GM12878 (cell line): ENCODE measurements at regions not wholly inside any gene's neighbourhood (a gene's known extent, or its start where the extent isn't known, plus 50 kb on each side); places are given as distances from the start of the nearest gene placed in this dataset.

ENCODE experiments used
- ATAC-seq: fragments of 200-7000 bp; cut with Tn5 transposase; 3 replicates; pipeline ENCODE4 v1.9.1; 2020; ENCODE audit warnings: mild to moderate bottlenecking, moderate library complexity
- BruUV-seq: library from RNA; stranded (reverse); fragments of 400-500 nt; replicated peaks from 2 replicates; lab custom pipeline; 2021; lab: Mats Ljungman, UMichigan
- CTCF ChIA-PET: fragments of 300-600 bp; sonication (Branson Sonifier 250); formaldehyde crosslinking; extraction: SDS; loops from one replicate; lab custom pipeline; 2021; ENCODE audit warnings: inconsistent platforms; lab: Yijun Ruan, JAX
- POLR2A ChIA-PET: fragments of 350-600 bp; formaldehyde crosslinking; extraction: SDS; loops from one replicate; lab custom pipeline; 2021; ENCODE audit warnings: inconsistent platforms; lab: Charles Lee
- RAD21 ChIA-PET: fragments of 300-600 bp; sonication (Branson Sonifier 250); formaldehyde crosslinking; loops from one replicate; lab custom pipeline; 2023; ENCODE audit warnings: antibody characterized with exemption; ENCODE audit not compliant: unreplicated experiment; lab: Charles Lee
- SMC1A ChIA-PET: fragments of 300-600 bp; sonication (Branson Sonifier 250); formaldehyde crosslinking; loops from one replicate; lab custom pipeline; 2023; ENCODE audit not compliant: unreplicated experiment, uncharacterized antibody; lab: Charles Lee
- DNase-seq: peaks from one replicate; pipeline ENCODE4 v3.0.0-alpha.2; 2011; ENCODE audit warnings: low read depth, low spot score
- FAIRE-seq: peaks from 3 replicates; lab custom pipeline; 2011; peaks lifted over from hg19 to GRCh38; lab: Jason Lieb, UNC
- H2AFZ ChIP-seq: 2 replicates; pipeline ENCODE4 v1.6.0; 2011; ENCODE audit warnings: low read depth, low read length, control low read depth; ENCODE audit not compliant: control insufficient read depth
- H3K27ac ChIP-seq: 2 replicates; pipeline ENCODE4 v1.5.1; 2011; ENCODE audit warnings: control low read depth; ENCODE audit not compliant: control insufficient read depth, insufficient read depth
- H3K27me3 ChIP-seq, 2 experiments: replicated peaks in 1 of 2; 2 replicates each; pipeline versions ENCODE4 v1.6.0 to v1.6.1; 2011; ENCODE audit warnings: low read length in 1 of 2; ENCODE audit not compliant: control insufficient read depth in 2 of 2, insufficient read depth in 2 of 2
- H3K36me3 ChIP-seq, 2 experiments: 2 replicates each; pipeline ENCODE4 v1.5.1; 2011; ENCODE audit warnings: low read length in 1 of 2; ENCODE audit not compliant: control insufficient read depth in 2 of 2, insufficient read depth in 2 of 2
- H3K4me1 ChIP-seq: 2 replicates; pipeline ENCODE4 v1.6.1; 2011; ENCODE audit warnings: mild to moderate bottlenecking, low read length, moderate library complexity, mixed read lengths; ENCODE audit not compliant: control insufficient read depth, insufficient read depth
- H3K4me2 ChIP-seq: 2 replicates; pipeline ENCODE4 v1.6.0; 2011; ENCODE audit warnings: control low read depth; ENCODE audit not compliant: control insufficient read depth, insufficient read depth
- H3K4me3 ChIP-seq: fragments of 200-600 bp; sonication (generic); 2 replicates; pipeline ENCODE4 v1.5.1; 2016
- H3K79me2 ChIP-seq: 2 replicates; pipeline ENCODE4 v1.6.0; 2011; ENCODE audit warnings: low read length; ENCODE audit not compliant: control insufficient read depth, insufficient read depth
- H3K9ac ChIP-seq: 2 replicates; pipeline ENCODE4 v1.8.0; 2011; ENCODE audit warnings: low read length, control low read depth, mixed read lengths; ENCODE audit not compliant: control insufficient read depth, insufficient read depth
- H3K9me3 ChIP-seq: replicated peaks from 3 replicates; pipeline ENCODE4 v1.5.1; 2011; ENCODE audit warnings: mild to moderate bottlenecking, low read length; ENCODE audit not compliant: control insufficient read depth, insufficient read depth
- H4K20me1 ChIP-seq: 2 replicates; pipeline ENCODE4 v1.6.0; 2011; ENCODE audit not compliant: control insufficient read depth, insufficient read depth
- BRCA1 ChIP-seq: IDR thresholded peaks from 2 replicates; pipeline ENCODE4 v1.6.1; 2011; ENCODE audit warnings: low read depth, low read length, improper control_type of control experiment
- CHD4 ChIP-seq: fragments of 200-600 bp; sonication (generic); IDR thresholded peaks from 2 replicates; pipeline ENCODE4 v1.6.1; 2016; ENCODE audit warnings: mild to moderate bottlenecking
- E2F8 ChIP-seq: fragments of 450-650 bp; IDR thresholded peaks from 2 replicates; pipeline ENCODE4 v1.6.1; 2018; ENCODE audit warnings: mild to moderate bottlenecking, low read depth, moderate library complexity; ENCODE audit not compliant: partially characterized antibody
- HDAC2 ChIP-seq: fragments of 200-600 bp; sonication (generic); IDR thresholded peaks from 2 replicates; pipeline ENCODE4 v1.6.1; 2017
- HDGF ChIP-seq: fragments of 450-650 bp; IDR thresholded peaks from 2 replicates; pipeline ENCODE4 v1.6.1; 2016; ENCODE audit warnings: antibody characterized with exemption
- IRF4 ChIP-seq: IDR thresholded peaks from 2 replicates; pipeline ENCODE4 v1.6.1; 2011; ENCODE audit warnings: low read depth, low read length
- NFYB ChIP-seq: IDR thresholded peaks from 2 replicates; pipeline ENCODE4 v1.6.1; 2011; ENCODE audit warnings: low read depth, mild to moderate bottlenecking, low read length, improper control_type of control experiment, moderate library complexity; ENCODE audit not compliant: insufficient read depth
- NRF1 ChIP-seq: conservative IDR thresholded peaks from 2 replicates; pipeline ENCODE4 v1.6.1; 2011; ENCODE audit warnings: mild to moderate bottlenecking, low read depth, low read length, improper control_type of control experiment
- TCF7 ChIP-seq: IDR thresholded peaks from 2 replicates; pipeline ENCODE4 v1.6.1; 2014; ENCODE audit warnings: antibody characterized with exemption, borderline replicate concordance
- ZZZ3 ChIP-seq: IDR thresholded peaks from 2 replicates; pipeline ENCODE4 v1.6.1; 2011; ENCODE audit warnings: low read depth; ENCODE audit not compliant: control insufficient read depth, insufficient read length
- WGBS: methylation state at CpG from one replicate; pipeline ENCODE4 v1.1.6; 2016; ENCODE audit warnings: low lambda C conversion rate; ENCODE audit not compliant: insufficient replicate concordance, insufficient coverage; ENCODE audit errors: missing lambda C conversion rate; 5-methylcytosine and 5-hydroxymethylcytosine counted together
- in situ Hi-C: fragments of 300-500 bp; cut with MboI; formaldehyde crosslinking; loops from 9 replicates; pipeline ENCODE4 v1.14.3; 2018; ENCODE audit warnings: mixed read lengths
- intact Hi-C: fragments of 100-400 bp; cut with micrococcal nuclease; formaldehyde crosslinking; loops from one replicate; pipeline ENCODE4 v1.14.2; 2022; ENCODE audit not compliant: unreplicated experiment
- TF ChIP-seq, protein P1 (sequence below): fragments of 450-650 bp; IDR thresholded peaks from 2 replicates; pipeline ENCODE4 v1.6.1; 2017; ENCODE audit warnings: mild to moderate bottlenecking, low read depth, inconsistent platforms; ENCODE audit not compliant: poor library complexity, severe bottlenecking
- TF ChIP-seq, protein P2 (sequence below): IDR thresholded peaks from 2 replicates; pipeline ENCODE4 v1.6.1; 2011; ENCODE audit warnings: borderline replicate concordance, low read depth, mild to moderate bottlenecking, moderate library complexity, low read length; ENCODE audit not compliant: insufficient read depth, poor library complexity, severe bottlenecking

- Histone ChIP-seq H3K4me2 (no peak overlapping the region), H3K36me3 (no peaks in the 10 kb centered on the region), H3K9me3 (no peaks in the 10 kb centered on the region), H3K27me3 (no peaks in the 10 kb centered on the region), H3K79me2 (no peaks in the 10 kb centered on the region), H2AFZ (no peak overlapping the region), H3K9ac (no peak overlapping the region), H3K4me1 (no peaks in the 10 kb centered on the region), H3K4me3 (no peak overlapping the region), H3K27ac (no peak overlapping the region), H4K20me1 (no peaks in the 10 kb centered on the region)
- CTCF ChIA-PET, result interaction anchor here (0.7 kb wide), 1 partner anchor 1260 kb away, joined by 4 read pairs; no protein-coding TSS in a partner anchor
- DNase-seq, result no peak
- TF ChIP-seq, protein P1, sequence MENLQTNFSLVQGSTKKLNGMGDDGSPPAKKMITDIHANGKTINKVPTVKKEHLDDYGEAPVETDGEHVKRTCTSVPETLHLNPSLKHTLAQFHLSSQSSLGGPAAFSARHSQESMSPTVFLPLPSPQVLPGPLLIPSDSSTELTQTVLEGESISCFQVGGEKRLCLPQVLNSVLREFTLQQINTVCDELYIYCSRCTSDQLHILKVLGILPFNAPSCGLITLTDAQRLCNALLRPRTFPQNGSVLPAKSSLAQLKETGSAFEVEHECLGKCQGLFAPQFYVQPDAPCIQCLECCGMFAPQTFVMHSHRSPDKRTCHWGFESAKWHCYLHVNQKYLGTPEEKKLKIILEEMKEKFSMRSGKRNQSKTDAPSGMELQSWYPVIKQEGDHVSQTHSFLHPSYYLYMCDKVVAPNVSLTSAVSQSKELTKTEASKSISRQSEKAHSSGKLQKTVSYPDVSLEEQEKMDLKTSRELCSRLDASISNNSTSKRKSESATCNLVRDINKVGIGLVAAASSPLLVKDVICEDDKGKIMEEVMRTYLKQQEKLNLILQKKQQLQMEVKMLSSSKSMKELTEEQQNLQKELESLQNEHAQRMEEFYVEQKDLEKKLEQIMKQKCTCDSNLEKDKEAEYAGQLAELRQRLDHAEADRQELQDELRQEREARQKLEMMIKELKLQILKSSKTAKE, result no peak
- TF ChIP-seq HDGF, result no peak
- no peak for ATAC-seq
- POLR2A ChIA-PET, result no interaction called here
- RAD21 ChIA-PET, result no interaction called here
- no peak for FAIRE-seq
- intact Hi-C loops, result no loop called here
- 0% methylated on average over 1 of the region's 1 CpG for WGBS
- no TSS peak for BruUV-seq
- SMC1A ChIA-PET, result interaction anchor here (1.0 kb wide), 1 partner anchor 17 kb away, joined by 3 read pairs; no protein-coding TSS in a partner anchor
- in situ Hi-C loops, result no loop called here
Observed at GRCh38 chr4:100294356-100294755, 104.1 kb upstream of the DDIT4L start.

DNA sequence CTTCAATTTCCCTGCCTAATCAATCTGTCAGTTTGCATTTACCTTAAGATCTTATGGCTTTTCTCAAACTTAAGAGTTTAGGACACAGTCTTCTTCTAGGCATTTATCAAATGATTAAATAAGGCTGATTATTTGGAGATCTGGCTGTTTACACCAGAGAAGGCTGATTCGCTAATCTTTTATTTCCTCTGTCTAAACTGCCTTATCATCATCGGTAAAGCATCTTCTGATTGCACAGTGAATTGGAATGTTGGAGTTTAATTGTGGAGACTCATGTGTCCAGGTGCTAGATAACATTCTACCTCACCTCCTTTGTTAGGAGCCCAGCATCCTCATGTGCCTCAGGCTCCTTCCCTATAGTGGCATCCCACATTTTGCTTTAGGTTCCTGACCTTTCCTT, 100.3 kb upstream of the DDIT4L start:
- H3K4me2 ChIP-seq, result no peak overlapping the region
- 21% methylated on average over 2 of the region's 2 CpGs for WGBS
- BruUV-seq, result no TSS peak
- H2AFZ ChIP-seq, result no peak overlapping the region
- H3K27me3 ChIP-seq, result no peaks in the 10 kb centered on the region
- FAIRE-seq (no peak), ATAC-seq (no peak), DNase-seq (no peak)
- no peak overlapping the region for H3K4me3 ChIP-seq
- no peaks in the 10 kb centered on the region for H3K4me1 ChIP-seq
- intact Hi-C loops (no loop called here), in situ Hi-C loops (no loop called here)
- ChIA-PET SMC1A (no interaction called here), RAD21 (no interaction called here), POLR2A (no interaction called here), CTCF (no interaction called here)
- H3K36me3 ChIP-seq, result no peaks in the 10 kb centered on the region
- H3K9me3 ChIP-seq, result no peaks in the 10 kb centered on the region
- no peak overlapping the region for H3K9ac ChIP-seq
- no peak overlapping the region for H3K27ac ChIP-seq
- no peaks in the 10 kb centered on the region for H4K20me1 ChIP-seq
- H3K79me2 ChIP-seq, result no peaks in the 10 kb centered on the region
- TF ChIP-seq ZZZ3 (no peak), TCF7 (no peak), BRCA1 (no peak), HDAC2 (no peak), E2F8 (no peak), IRF4 (no peak), NFYB (no peak), CHD4 (no peak), NRF1 (no peak)
- TF ChIP-seq, protein P2, sequence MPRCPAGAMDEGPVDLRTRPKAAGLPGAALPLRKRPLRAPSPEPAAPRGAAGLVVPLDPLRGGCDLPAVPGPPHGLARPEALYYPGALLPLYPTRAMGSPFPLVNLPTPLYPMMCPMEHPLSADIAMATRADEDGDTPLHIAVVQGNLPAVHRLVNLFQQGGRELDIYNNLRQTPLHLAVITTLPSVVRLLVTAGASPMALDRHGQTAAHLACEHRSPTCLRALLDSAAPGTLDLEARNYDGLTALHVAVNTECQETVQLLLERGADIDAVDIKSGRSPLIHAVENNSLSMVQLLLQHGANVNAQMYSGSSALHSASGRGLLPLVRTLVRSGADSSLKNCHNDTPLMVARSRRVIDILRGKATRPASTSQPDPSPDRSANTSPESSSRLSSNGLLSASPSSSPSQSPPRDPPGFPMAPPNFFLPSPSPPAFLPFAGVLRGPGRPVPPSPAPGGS, result no peak
